GM19238 (cell line): ENCODE measurements at regions not wholly inside any gene's neighbourhood (a gene's known extent, or its start where the extent isn't known, plus 50 kb on each side); places are given as distances from the start of the nearest gene placed in this dataset.
"Not testable (repeated sequence)": the region's sequence is repeated elsewhere in the genome, so short reads cannot be mapped to it uniquely, and the experiment has no call there.

Experiments used
- DNase-seq: peaks from one replicate; pipeline ENCODE4 v3.0.0; 2011; ENCODE audit warnings: low spot score; ENCODE audit not compliant: insufficient read length

DNA sequence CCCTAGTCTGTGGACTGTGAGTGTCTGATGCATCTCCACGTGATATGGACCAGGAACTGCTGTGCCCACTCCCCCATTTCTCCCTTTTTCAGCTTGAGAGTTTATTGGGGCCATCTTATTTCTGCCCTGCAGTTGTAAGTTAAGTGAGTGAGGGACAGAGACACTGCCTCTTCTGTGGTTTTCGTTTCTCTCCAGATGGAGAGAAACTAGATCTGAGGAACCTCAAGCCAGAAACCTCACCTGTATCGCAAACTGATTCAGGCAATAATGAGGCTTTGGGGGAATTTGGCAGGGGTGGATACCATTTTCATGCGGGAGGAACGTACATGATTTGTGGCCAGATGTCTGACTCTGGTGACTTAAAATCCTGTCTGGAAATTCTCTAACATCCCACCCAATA is 641.7 kb downstream of the TNS3 start:
- no peak for DNase-seq

DNA sequence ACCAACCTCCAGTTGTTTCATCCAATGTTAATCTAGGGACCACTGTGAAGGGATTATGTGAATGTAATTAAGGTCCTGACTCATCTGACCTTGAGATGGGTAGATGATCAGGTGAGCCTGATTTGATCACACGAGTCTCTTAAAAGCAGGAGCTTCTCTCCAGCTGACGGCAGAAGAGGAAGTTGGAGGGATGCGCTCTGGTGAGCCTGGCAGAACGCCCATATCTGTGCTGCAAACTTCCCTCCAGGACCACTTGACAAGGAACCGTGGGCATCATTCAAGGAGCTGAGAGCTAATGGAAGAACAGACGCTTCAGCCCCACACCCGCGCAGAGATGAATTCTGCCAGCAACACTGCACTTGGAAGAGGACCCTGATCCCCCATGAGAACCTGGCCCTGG is 642.4 kb downstream of the TNS3 start:
- no peak for DNase-seq

DNA sequence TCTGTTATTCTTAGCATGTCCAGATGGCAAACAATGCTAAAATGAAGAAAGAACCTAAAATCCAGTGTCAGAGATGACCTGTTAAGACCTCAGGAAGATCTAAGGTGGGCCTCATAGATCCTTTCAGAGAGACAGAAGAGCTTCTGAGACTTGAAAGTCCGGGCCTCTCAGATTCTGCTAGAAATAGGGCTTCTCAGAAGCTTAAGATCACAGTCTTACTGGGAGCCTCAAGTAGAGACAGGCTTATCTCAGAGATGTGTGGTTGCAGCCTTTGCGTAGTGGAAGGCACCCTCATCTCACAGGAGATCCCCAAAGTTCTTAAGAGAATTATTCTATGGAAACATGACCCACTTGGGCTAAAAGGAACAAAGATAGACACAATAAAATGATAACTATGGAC is 642.8 kb downstream of the TNS3 start:
- no peak for DNase-seq

DNA sequence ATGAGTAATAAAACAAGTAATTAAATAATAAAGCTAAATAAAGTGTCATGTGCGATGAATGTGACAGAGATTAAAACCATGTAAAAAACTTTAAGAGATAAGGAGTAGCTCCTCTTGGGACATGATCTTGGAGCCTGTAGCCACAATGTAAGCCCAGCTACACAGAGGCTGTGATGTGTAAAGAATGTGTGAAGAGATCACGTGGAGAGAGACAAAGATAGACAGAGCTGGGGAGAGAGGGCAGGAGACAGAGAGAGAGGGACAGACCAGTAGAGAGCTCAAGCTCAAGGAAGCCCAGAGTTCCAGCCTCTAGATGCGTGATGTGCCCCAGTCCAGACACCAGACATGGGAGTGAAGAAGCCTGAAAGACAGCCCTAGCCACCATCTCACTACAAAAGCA is 644.1 kb downstream of the TNS3 start:
- no peak for DNase-seq

DNA sequence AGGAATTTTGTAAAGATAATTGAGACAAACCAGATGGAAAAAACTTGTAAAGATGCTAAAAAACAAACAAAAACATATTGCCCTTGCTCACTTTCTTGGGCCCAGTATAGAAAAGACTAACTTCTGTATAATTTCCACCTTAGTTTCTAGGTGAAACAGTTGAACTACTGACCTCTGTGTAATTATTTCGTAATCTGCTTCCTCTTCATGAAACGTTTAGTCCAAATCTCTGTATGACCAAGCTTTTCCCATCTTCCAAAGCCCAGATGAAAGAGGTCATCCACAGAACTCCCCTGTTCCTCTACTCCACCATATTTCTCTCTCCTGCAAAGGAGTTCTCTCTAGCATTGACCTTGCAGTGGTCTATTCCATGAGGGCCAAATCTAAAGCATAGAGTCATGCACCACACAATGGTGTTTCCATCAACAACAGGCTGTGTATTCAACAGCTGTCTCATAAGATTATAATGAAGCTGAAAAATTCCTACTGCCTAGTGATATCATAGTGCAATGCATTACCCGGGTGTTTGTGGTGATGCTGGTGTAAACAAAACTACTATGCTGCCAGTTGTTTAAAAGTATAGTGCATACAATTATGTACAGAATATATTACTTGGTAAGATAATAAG is 647.6 kb downstream of the TNS3 start:
- DNase-seq = no peak

GRCh38 chr7:46933596-46933995 is 648.3 kb downstream of the TNS3 start:
- DNase-seq = no peak

GRCh38 chr7:46932676-46933424 is 649.1 kb downstream of the TNS3 start:
- no peak for DNase-seq

GRCh38 chr7:46932306-46932675 is 649.6 kb downstream of the TNS3 start:
- DNase-seq = no peak

DNA sequence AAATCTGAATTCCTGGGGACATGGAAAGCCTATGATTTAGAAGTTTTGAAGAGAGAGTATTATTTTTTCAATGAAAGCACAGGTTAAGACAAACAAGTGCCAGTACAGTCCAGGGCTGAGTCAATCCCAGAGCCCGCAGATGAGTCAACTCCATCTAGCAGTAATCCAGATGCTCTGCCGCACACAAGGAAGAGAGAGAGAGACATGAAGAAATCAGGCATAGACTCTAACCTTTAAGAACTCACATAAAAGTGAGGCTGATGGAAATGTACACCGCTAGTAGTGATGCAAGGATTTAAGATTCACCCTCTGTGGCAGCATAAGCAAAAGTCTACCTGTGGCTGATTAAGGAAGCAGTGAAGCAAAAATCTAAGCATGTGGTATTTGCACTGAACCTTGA is 651.5 kb downstream of the TNS3 start:
- DNase-seq = no peak

DNA sequence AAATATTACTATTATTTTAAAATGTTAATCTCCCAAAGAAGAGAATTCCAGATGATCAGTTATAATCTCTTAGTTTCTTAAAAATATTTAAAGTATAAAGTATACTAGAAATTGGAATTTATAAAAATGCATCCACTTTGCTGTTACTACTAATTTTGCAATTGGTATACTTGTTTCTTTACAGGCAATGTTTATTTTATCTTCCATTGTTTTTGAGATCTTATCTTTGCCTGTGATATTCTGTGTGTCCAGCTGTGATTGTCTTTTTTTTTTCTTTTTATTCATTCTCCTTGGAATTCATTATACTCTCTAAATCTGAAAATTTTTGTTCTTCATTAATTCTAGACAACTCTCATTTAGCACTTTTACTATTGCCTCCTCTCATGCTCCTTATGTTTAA is 652.6 kb downstream of the TNS3 start:
- DNase-seq = no peak

DNA sequence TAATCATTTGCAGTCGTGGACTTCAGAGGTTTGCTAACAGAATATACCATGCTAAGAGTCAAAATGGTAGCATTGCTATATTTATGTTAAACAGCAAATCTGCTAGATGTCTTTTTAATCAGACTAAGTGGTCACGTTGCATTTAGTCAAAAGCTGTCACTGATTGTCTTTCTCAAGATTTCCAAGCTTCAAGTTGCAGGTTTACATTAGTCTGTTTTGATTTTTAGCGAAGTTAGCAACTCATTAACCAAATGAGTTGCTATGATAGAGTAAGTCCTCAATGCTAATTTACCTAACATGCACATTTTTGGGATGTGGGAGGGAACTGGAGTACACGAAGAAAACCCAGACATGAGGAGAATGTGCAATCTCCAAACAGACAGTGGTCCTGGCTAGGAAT is 653.2 kb downstream of the TNS3 start:
- no peak for DNase-seq

GRCh38 chr7:46927131-46927810 is 654.6 kb downstream of the TNS3 start:
- no peak for DNase-seq

DNA sequence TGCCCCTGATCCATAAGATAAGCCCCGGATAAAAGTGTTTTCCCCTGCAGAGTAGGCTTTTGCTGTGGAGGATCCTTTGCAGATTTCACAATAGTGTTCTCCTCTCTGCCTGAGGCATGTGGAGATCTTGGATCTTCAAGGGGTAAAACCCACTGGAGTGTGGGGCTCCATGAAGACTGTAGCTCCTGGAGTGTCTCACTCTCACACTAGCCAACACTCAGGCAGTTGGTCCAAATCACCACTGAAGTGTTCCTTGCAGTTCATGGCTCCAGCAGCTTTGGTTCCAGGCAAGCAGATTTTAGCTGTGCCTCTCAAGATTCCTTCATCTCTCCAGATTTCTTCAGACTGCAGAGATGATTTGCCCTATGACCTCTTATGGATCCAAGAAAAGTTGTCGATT is 665.3 kb downstream of the TNS3 start:
- DNase-seq = no peak

DNA sequence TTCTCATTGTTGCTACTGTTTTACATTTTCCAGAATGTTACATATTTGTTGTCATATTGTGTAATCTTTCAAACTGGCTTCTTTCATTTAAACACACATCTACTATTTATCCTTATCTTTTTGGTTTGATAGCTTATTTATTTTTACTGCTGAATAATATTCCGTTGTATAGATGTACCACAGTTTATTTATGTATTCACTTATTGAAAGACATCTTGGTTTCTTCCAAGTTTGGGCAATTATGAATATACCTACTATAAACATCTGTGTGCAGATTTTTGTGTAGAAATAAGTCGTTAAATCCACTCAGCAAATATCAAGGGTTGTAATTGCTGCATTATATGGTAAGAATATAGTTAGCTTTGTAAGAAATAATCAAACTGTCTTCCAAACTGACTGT is 669.2 kb downstream of the TNS3 start:
- no peak for DNase-seq

- no peak for DNase-seq
Measured at GRCh38 chr7:46909601-46910051, 672.3 kb downstream of the TNS3 start.

DNA sequence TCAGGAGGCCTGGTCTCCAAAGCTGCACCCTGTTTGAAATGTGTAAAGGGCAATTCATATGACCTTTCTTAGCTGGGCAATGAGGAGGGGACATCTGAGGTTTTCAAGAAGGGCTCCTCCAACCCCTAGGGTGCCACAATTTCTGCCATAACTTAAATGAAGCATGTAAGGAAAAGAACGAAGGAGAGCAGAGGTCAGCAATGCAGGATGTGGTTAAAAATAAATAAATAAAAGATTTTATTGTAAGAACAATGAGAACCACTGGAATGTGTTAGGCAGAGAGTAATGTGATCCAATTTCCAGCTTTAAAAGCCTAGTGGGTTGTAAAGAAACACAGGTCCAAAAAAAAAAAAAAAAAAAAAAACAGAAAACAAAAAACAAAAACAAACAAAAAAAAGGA is 673.1 kb downstream of the TNS3 start:
- no peak for DNase-seq

DNA sequence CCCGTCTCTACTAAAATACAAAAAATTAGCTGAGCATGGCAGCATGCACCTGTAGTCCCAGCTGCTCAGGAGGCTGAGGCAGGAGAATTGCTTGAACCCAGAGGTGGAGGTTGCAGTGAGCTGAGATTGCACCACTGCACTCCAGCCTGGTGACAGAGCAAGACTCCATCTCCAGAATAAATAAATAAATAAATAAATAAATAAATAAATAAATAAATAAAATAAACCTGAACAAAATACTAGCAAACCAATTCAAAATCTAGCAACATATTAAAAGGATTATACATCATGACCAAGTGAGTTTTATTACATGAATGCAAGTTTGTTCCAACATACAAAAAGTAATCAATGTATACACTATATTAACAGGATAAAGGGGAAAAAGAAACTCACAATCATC is 677.4 kb downstream of the TNS3 start:
- DNase-seq = not testable (repeated sequence)

DNA sequence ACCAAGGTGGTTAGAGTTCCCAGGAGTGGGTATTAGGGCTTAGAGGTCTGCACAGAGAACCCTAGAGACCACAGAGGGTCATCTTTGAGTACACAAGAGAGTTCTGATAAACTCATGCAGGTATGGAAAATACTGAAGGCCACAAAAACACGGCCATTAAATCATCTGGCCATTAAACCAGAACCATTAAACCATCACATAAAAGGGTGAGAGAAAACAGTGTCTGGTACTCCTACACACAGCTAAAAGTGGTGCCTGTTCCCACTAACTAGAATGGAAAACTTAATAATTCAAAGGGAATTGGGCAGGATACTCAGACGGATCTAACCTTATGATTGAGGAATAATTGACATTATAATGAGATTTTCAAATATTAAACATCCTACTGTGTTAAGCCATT is 679.4 kb downstream of the TNS3 start:
- DNase-seq = no peak

DNA sequence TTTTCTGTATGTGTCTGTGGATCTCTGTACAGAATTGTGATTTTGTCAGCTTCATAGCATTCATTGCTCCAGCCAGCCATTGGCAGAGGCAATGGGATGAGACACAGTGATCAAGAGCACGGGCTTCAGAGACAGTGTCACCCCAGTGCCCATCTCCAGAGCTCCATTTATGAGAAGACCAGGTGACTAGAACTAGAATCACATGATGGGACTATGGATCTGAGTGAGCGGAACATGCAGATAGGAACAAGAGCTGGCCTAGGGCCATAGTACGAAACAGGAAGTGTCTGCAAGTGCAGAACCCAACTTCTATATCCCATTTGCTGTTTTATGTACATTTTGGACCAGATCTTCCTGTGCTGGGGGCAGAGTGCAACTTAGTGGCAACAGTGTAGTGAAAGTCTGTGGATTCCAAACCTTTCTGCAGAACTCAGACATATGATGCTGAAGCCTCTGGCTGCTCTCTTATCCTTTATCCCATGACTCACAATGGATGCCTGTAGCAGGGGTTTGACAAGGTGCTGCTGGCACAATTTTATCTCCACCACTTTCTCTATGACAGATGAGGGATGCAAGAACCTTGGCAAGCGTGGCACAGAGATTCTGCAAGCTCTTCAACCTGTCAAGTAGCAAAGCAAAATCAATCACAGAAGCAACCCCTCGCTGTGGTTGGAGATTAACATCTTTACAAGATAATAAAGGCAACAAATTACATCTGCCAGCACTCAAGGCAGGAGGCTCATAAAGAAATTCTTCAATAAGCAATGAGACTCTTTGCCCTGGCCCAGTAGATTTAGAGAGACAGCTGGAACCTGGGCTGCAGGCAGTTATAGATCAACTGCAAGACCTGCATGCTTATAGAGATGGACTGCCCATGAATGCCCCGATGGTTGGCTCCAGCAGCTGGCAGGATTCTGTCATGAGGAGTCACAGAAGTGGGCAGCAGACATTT is 681.3 kb downstream of the TNS3 start:
- DNase-seq = no peak

DNA sequence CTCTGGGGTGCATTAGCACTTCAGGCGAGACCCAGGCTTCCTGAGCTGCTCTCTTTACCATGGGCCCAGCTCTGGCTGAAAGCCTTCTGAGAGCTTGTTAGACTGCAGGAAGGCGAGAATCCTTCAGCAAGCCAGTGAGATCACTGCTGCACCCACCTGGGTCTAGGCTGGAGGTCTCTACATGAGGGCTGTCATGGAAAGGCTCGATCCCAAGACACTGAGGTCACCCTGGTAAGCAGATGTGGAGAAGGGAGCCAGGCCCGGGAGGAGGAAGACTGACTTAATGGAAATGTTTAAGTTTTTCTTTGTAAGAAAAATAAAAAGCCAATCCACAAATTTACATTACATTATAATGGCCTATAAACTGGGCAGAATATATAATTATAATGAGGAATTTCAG is 684.5 kb downstream of the TNS3 start:
- DNase-seq = no peak

GRCh38 chr7:46886669-46887374 is 695.1 kb downstream of the TNS3 start:
- DNase-seq = no peak
